ENCODE measurements at regions not wholly inside any gene's neighbourhood (a gene's known extent, or its start where the extent isn't known, plus 50 kb on each side); places are given as distances from the start of the nearest gene placed in this dataset.

DNA sequence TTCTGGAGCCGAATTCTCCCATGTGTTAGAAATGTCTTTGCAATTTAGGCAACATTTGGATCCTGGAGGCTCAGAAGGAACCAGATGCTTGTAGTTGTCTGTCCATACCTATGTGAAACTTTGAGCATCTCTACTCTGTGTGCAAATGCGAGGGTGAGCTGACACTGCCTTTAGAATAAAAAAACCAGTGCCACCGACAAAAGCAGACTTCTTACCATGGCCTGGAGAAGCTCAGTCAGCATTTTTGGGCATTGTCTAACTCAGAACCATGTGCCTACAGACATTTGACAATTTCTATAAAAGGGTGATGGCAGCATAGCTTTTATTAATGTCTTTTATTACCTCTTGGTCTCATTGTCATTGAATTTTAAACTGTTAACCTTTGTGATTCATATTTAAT is 78.4 kb upstream of the PPM1H start:
- TF ChIP-seq, protein P1, sequence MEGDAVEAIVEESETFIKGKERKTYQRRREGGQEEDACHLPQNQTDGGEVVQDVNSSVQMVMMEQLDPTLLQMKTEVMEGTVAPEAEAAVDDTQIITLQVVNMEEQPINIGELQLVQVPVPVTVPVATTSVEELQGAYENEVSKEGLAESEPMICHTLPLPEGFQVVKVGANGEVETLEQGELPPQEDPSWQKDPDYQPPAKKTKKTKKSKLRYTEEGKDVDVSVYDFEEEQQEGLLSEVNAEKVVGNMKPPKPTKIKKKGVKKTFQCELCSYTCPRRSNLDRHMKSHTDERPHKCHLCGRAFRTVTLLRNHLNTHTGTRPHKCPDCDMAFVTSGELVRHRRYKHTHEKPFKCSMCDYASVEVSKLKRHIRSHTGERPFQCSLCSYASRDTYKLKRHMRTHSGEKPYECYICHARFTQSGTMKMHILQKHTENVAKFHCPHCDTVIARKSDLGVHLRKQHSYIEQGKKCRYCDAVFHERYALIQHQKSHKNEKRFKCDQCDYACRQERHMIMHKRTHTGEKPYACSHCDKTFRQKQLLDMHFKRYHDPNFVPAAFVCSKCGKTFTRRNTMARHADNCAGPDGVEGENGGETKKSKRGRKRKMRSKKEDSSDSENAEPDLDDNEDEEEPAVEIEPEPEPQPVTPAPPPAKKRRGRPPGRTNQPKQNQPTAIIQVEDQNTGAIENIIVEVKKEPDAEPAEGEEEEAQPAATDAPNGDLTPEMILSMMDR (IDR thresholded peaks at IDR 0.05): no peak
- TF ChIP-seq POLR2AphosphoS5 (IDR thresholded peaks at IDR 0.05) (no peak), POLR2A (IDR thresholded peaks at IDR 0.05) (no peak), EP300 (IDR thresholded peaks at IDR 0.05) (no peak)

Measured in upper lobe of left lung (tissue), 4 donors.